HUES48 (cell line): ENCODE measurements at regions not wholly inside any gene's neighbourhood (a gene's known extent, or its start where the extent isn't known, plus 50 kb on each side); places are given as distances from the start of the nearest gene placed in this dataset.

Experiments used
- H3K27ac ChIP-seq: one replicate; pipeline ENCODE4 v1.7.0; 2013; ENCODE audit warnings: low read depth, low read length, inconsistent platforms
- H3K27me3 ChIP-seq: 2 replicates; pipeline ENCODE4 v1.6.1; 2013; ENCODE audit warnings: mild to moderate bottlenecking, low read length; ENCODE audit not compliant: control insufficient read depth, insufficient read depth
- H3K36me3 ChIP-seq: 2 replicates; pipeline ENCODE4 v1.6.1; 2013; ENCODE audit warnings: low read length; ENCODE audit not compliant: control insufficient read depth, insufficient read depth
- H3K4me1 ChIP-seq: 2 replicates; pipeline ENCODE4 v1.6.1; 2013; ENCODE audit warnings: mild to moderate bottlenecking, low read length; ENCODE audit not compliant: control insufficient read depth, insufficient read depth
- H3K4me3 ChIP-seq: 2 replicates; pipeline ENCODE4 v1.5.1; 2013; ENCODE audit warnings: mild to moderate bottlenecking, low read depth, low read length
- H3K9ac ChIP-seq: 2 replicates; pipeline ENCODE4 v1.6.1; 2013; ENCODE audit warnings: mild to moderate bottlenecking, low read depth, low read length, moderate library complexity
- H3K9me3 ChIP-seq: 2 replicates; pipeline ENCODE4 v1.6.1; 2013; ENCODE audit warnings: low read length; ENCODE audit not compliant: control insufficient read depth, insufficient read depth

GRCh38 chr2:76270096-76270710 lies 559.5 kb upstream of the GCFC2 start:
- H3K9me3 ChIP-seq: no peaks in the 10 kb centered on the region
- H3K27me3 ChIP-seq: no peaks in the 10 kb centered on the region
- no peak overlapping the region for H3K27ac ChIP-seq
- H3K9ac ChIP-seq: no peak overlapping the region
- no peak overlapping the region for H3K4me3 ChIP-seq
- H3K36me3 ChIP-seq: no peaks in the 10 kb centered on the region
- peaks cover 10% of the 10 kb centered on the region for H3K4me1 ChIP-seq

- Histone ChIP-seq H3K4me1 (peaks cover 10% of the 10 kb centered on the region), H3K9me3 (no peaks in the 10 kb centered on the region), H3K27ac (no peak overlapping the region), H3K27me3 (no peaks in the 10 kb centered on the region), H3K9ac (no peak overlapping the region), H3K36me3 (no peaks in the 10 kb centered on the region), H3K4me3 (no peak overlapping the region)
Measured at GRCh38 chr2:76268902-76269620, 558.3 kb upstream of the GCFC2 start.

- no peak overlapping the region for H3K9ac ChIP-seq
- H3K36me3 ChIP-seq: no peaks in the 10 kb centered on the region
- H3K4me3 ChIP-seq: no peak overlapping the region
- H3K27me3 ChIP-seq: no peaks in the 10 kb centered on the region
- no peak overlapping the region for H3K27ac ChIP-seq
- no peaks in the 10 kb centered on the region for H3K9me3 ChIP-seq
- H3K4me1 ChIP-seq: peaks cover 10% of the 10 kb centered on the region
Measured at GRCh38 chr2:76268484-76268883, 557.8 kb upstream of the GCFC2 start.

- Histone ChIP-seq H3K9me3 (no peaks in the 10 kb centered on the region), H3K36me3 (no peaks in the 10 kb centered on the region), H3K9ac (no peak overlapping the region), H3K27ac (no peak overlapping the region), H3K4me1 (no peaks in the 10 kb centered on the region), H3K4me3 (no peak overlapping the region), H3K27me3 (no peaks in the 10 kb centered on the region)
Measured at GRCh38 chr2:76257802-76258201, 547.1 kb upstream of the GCFC2 start.

GRCh38 chr2:76256458-76257088 lies 545.9 kb upstream of the GCFC2 start:
- no peak overlapping the region for H3K27ac ChIP-seq
- H3K4me3 ChIP-seq: no peak overlapping the region
- H3K27me3 ChIP-seq: no peaks in the 10 kb centered on the region
- no peaks in the 10 kb centered on the region for H3K9me3 ChIP-seq
- no peaks in the 10 kb centered on the region for H3K36me3 ChIP-seq
- no peaks in the 10 kb centered on the region for H3K4me1 ChIP-seq
- no peak overlapping the region for H3K9ac ChIP-seq

- H3K9me3 ChIP-seq: no peaks in the 10 kb centered on the region
- no peaks in the 10 kb centered on the region for H3K27me3 ChIP-seq
- H3K4me3 ChIP-seq: no peak overlapping the region
- H3K4me1 ChIP-seq: no peaks in the 10 kb centered on the region
- no peak overlapping the region for H3K9ac ChIP-seq
- H3K27ac ChIP-seq: no peak overlapping the region
- no peaks in the 10 kb centered on the region for H3K36me3 ChIP-seq
Measured at GRCh38 chr2:76252704-76253103, 542.0 kb upstream of the GCFC2 start.

GRCh38 chr2:76251342-76251741 lies 540.6 kb upstream of the GCFC2 start:
- Histone ChIP-seq H3K9me3 (no peaks in the 10 kb centered on the region), H3K27ac (no peak overlapping the region), H3K27me3 (no peaks in the 10 kb centered on the region), H3K4me1 (no peaks in the 10 kb centered on the region), H3K4me3 (no peak overlapping the region), H3K9ac (no peak overlapping the region), H3K36me3 (no peaks in the 10 kb centered on the region)

GRCh38 chr2:76247006-76247405 lies 536.3 kb upstream of the GCFC2 start:
- H3K9ac ChIP-seq: no peak overlapping the region
- H3K4me3 ChIP-seq: no peak overlapping the region
- H3K4me1 ChIP-seq: no peaks in the 10 kb centered on the region
- no peak overlapping the region for H3K27ac ChIP-seq
- H3K27me3 ChIP-seq: no peaks in the 10 kb centered on the region
- H3K9me3 ChIP-seq: no peaks in the 10 kb centered on the region
- H3K36me3 ChIP-seq: no peaks in the 10 kb centered on the region

- Histone ChIP-seq H3K9me3 (no peaks in the 10 kb centered on the region), H3K27ac (no peak overlapping the region), H3K4me1 (peaks cover 6% of the 10 kb centered on the region; the same call in 1 of the 2 replicates), H3K9ac (no peak overlapping the region), H3K27me3 (no peaks in the 10 kb centered on the region), H3K4me3 (no peak overlapping the region), H3K36me3 (no peaks in the 10 kb centered on the region)
Measured at GRCh38 chr2:76211991-76212985, 501.6 kb upstream of the GCFC2 start.

GRCh38 chr2:76210551-76210950 lies 499.8 kb upstream of the GCFC2 start:
- Histone ChIP-seq H3K9me3 (no peaks in the 10 kb centered on the region), H3K27ac (no peak overlapping the region), H3K4me1 (peaks cover 6% of the 10 kb centered on the region; the same call in 1 of the 2 replicates), H3K9ac (no peak overlapping the region), H3K36me3 (no peaks in the 10 kb centered on the region), H3K4me3 (no peak overlapping the region), H3K27me3 (no peaks in the 10 kb centered on the region)
